Colon (tissue), 2 donors: ENCODE measurements at regions not wholly inside any gene's neighbourhood (a gene's known extent, or its start where the extent isn't known, plus 50 kb on each side); places are given as distances from the start of the nearest gene placed in this dataset.
"Not testable (repeated sequence)": the region's sequence is repeated elsewhere in the genome, so short reads cannot be mapped to it uniquely, and the experiment has no call there.

ENCODE experiments used
- FAIRE-seq: peaks from 2 replicates; lab custom pipeline; 2012; peaks lifted over from hg19 to GRCh38; lab: Jason Lieb, UNC
- donor health status: control.
- donor health status: control.

DNA sequence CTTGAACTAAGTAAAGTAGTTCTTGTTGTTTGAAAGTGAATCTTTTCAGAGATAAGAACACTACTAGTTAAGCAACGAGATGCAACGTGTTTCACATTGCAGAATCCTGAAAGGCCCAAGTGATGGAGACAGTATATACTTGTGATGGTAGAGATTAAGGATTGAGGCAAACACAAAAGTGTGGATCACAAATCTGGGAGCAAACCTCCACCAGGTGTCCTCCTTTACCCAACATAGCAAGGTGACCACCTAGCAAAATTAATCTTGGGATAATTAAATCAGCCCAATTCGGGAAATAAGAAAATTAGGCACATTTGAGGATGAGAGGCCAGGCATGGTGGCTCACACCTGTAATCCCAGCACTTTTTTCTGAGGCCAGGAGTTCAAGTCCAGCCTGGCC, 563.9 kb downstream of the DACH1 start:
- no peak for FAIRE-seq

DNA sequence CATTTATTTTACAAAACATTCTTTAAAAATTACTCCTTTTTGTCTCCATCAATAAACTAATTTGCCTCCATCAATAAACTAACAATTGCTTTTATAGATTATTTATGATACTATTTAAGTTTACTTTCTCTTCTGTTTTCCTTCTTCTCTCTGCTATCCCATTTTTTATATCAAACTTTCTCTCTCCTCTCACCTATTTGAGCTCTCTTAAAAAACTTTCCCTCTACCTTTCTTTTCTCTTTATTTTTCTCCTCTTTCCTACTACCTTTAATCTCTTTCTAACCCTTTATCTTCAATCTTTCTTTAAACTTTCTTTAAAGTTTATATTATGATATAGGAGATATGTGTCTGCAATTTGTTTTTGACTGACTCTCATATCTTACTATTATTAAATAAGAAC, 566.4 kb downstream of the DACH1 start:
- FAIRE-seq, result no peak

- FAIRE-seq, result no peak
These were observed 575.2 kb downstream of the DACH1 start for GRCh38 chr13:71291842-71292146.

DNA sequence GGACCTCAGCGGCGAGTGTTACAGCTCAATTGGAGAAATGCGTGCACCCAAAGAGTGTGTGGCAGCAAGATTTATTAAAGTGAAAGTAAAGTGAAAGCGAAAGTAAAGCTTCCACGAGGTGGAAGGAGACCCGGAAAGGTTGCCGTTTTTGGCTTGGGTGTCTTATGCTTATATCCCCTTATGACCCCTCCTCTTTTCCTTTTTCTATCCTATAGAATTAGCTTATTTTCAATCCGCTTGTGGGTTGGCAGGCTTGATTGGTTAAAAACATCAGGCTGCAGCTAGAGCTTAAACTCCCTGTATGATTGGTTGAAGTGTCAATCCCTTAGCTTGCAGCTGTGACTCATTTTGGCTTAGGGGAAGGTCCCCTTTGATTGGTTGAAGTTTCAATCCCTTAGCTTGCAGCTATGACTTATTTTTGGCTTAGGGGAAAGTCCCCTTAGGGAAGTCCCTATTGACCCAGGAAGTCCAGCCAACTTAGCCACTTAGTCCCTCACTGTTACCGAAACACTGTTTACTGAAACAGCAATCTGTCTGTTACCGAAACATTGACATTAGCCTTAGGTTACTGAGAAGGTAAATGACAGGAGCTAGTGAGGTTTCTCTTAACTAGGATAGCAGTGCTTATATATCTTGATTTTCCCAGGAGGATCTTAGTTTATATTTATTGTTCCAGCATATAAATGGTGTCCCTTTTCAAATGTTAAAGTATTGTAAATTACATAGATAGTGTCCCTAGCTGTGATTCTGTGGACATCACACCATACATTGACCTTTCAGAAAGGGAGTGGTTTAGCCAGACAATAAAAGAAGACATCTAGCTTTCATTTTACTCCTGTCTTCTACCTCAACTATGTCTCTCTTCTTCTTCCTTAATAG, 575.8 kb downstream of the DACH1 start:
- no peak for FAIRE-seq

DNA sequence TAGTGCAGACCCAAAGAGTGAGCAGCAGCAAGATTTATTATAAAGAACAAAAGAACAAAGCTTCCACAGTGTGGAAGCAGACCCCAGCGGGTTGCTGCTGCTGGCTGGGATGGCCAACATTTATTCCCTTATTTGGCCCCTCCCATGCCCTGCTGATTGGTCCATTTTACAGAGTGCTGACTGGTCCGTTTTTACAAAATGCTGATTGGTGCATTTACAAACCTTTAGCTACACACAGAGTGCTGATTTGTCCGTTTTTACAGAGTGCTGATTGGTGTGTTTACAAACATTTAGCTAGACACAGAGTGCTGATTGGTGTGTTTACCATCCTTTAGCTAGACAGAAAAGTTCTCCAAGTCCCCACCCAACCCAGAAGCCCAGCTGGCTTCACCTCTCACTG, 577.0 kb downstream of the DACH1 start:
- FAIRE-seq, result not testable (repeated sequence)

GRCh38 chr13:71285700-71286099, 581.3 kb downstream of the DACH1 start:
- FAIRE-seq, result no peak

GRCh38 chr13:71278512-71278911, 588.5 kb downstream of the DACH1 start:
- no peak for FAIRE-seq

GRCh38 chr13:71274923-71275608, 591.9 kb downstream of the DACH1 start:
- FAIRE-seq, result no peak

DNA sequence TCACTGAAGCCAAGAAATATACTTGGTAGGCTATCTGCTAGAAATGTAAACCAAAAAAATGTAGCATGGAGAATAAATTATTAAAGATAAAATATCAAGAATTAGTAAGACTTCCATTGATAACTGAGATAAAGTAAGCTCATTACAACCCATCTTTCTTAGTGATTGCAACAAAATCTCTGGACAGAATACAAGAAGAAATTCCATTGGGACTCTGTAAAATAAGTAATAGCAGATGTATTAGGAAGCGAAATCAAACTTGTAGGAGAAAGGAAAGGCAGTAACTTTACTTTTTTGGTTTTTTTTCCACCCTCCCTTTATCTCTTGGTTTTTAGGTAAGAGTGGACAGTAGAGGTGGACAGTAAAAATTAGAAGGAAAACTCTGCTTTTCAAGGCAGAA, 605.7 kb downstream of the DACH1 start:
- FAIRE-seq, result no peak

DNA sequence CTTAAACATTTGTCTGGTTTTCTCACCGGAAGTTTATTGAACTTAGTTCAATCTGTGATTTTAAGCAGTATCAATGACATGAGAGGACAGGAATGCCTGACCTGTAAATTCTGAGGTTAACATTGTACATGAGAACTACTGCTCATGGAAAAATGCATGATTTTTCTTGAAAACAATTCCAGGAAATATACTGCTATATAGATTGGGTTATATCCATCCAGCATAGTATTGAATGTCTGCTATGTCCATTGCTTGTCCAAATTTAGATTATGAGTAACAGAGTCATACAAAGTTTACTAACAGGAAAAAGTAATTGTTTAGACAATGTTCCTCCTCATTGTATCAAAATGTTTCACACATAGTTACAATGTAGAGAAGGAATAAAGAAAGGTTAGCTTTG, 606.8 kb downstream of the DACH1 start:
- no peak for FAIRE-seq

DNA sequence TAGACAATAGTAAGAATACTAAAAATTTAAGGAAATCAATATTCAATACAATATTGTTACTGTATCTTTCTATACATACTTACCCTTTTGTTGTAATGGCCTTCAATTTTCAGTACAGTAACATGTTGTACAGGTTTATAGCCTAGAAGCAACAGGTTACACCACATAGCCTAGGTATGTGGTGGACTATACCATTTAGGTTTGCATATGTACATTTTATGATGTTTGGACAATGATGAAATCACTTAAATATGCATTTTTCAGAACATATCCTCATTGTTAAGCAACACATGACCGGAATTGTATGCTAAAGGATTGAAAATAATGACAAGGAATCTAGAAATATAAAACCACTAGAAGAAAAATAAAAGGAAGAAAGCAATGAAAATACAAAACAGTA, 611.4 kb downstream of the DACH1 start:
- FAIRE-seq, result no peak

GRCh38 chr13:71254384-71254783, 612.6 kb downstream of the DACH1 start:
- no peak for FAIRE-seq

DNA sequence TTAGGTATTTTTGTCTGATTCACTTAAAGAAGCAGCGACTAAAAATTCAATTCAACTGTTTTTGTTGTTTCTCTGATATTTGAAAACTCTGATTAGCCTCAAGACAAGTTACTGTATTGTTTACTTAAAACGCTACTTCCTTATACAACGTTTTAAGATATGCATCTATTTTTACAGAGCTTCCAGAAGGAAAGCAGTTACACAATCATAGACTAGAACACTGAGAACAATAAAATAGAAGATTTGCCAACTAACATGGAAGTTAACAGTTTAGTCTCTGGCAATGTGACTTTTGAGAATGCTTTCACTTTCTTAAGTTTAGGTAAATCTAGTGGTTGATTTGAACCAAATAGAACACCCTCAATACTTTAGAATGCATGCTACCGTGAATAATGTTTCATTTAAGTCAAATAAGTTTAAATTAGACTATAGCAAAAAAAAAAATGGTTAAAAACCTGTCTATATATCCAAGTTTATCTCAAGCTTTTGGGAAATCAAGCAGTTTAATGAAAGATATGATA, 614.8 kb downstream of the DACH1 start:
- no peak for FAIRE-seq

DNA sequence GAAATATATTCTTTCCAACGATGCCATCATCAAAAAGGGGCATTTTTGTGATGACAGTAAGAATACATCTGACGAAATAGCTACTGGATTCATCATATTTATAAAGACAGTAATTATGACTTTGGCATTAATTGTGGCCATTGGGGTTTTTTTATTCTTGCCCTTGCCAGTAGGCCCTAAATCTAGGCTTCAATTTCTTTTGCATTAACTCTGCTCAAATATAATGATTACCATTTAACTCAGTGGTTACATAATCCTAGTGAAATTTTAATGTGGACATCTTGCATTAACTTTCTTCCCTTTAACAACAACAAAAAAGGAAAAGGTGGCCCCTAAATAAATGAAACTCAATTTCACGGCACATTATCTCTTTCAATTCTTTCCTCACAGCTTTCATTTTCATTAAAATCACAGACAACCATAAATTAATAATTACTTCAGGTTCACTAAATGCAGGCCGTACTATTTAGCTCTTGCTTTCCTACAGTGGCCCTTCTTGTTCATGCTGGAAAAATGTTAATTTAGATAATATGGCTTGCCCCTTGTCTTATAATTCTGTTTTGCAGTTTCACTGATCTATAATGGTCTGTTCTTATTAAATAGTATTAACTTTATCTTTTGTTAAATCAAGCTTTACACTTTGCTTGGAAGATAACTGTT, 615.6 kb downstream of the DACH1 start:
- FAIRE-seq, result no peak

DNA sequence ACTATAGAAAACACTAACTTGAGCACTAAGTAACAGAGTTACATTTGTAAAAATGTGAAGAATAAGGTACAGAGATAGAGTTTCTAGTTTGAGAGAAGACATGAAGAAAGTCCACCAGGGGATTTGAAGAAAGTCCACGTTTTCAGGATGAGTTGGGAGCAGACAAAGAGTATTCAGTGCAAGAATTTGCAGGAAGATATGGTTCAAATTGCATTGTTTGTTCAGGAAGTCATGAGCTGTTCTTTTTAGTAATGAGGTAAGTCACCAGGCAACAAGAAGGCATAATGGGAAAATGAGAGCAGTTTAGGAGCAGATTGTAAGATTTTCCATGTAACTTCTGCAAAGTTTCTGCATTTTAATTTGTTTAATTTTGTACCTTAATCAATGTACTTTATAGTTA, 618.0 kb downstream of the DACH1 start:
- no peak for FAIRE-seq

DNA sequence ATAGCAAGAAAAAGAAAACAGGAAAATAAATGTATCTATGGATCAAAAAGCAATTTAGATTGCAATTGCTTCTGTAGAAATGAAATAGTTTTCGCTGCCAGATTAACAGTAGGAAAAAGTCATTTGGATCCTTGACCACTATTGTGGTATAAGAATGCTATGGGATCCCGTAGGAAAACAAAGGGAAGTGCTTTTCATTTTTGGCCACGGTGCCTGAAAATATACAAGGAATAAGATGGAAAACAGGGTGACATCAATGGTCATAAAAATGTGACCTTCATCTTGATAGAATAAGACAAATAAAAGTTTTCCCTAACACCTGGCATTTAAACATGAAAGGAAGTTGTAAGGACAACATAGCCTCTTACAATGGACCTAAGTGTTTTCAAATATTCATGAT, 622.8 kb downstream of the DACH1 start:
- no peak for FAIRE-seq

DNA sequence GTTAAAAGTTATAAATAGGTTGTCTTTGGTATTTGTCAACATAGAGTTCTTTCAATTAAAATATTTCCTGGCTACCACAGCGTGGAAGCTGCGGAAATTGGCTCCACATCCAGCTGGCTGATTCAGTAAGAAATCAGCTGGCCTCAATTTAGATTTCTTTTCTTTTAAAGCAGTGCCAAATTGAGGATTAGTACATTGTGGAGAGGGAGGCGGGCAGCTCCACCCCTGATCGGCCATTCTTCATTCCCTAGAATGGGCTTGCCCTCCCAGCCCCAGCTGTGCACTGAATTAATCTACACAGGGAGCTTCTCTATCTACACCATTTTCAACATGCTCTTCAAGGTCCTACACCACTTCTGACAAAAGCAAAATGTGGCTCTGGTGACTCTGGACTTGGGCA, 624.8 kb downstream of the DACH1 start:
- FAIRE-seq, result no peak

- FAIRE-seq, result no peak
These were observed 626.1 kb downstream of the DACH1 start for GRCh38 chr13:71240911-71241310.

DNA sequence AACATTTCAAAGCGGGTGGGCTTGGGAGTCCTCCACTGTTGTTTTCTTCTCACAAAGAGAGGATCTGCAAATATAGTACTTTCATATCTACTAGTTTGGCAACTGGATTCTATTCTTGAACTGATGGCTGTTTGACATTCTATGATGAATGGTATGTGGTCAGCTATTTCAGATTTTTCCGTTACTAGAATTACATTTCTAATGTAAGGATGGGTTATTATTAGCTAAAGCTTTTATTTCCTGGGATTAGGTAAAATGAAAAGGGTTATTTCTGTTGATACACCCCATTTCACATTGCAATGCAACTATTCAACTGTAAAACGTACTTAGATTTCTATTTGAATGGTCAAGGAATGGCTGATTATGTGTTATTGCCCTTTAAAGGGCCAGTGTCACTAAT, 629.7 kb downstream of the DACH1 start:
- FAIRE-seq, result no peak

DNA sequence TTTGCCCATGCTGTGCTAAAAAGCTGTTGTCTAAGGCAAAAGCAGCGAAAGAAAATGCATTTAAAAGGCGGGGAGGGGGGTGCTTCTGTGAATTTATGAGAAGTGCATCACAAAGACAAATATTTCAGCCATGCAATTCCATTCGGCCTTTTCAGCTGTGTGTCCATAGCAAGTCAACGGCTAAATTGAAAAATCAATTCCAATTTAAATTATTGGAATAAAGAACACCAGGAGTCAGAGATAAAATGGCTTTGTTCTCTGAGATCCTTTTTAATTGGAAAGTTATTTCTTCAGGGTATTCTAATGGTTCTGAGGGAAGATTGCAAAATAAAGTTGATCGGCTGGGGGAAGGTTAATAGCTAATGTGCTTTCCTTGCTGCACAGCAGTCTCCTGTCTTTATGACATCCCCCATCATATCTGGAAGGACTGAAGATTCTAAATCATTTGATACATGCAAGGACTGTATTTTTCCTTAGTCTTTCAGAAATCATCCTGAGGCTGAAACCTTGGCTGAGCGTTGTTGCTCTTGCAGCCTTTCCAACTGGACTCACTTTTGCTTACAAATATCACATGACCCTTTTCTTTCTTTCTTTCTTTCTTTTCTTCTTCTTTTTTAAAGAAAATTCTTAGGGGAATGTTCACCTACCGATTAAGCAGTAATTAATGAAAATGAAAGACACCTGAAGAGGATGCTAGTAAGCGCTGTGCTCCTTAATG, 647.1 kb downstream of the DACH1 start:
- no peak for FAIRE-seq

- no peak for FAIRE-seq
These were observed 648.0 kb downstream of the DACH1 start for GRCh38 chr13:71218960-71219359.

GRCh38 chr13:71217827-71218226, 649.2 kb downstream of the DACH1 start:
- no peak for FAIRE-seq

- no peak for FAIRE-seq
These were observed 652.2 kb downstream of the DACH1 start for GRCh38 chr13:71214821-71215220.
